ENCODE measurements at regions not wholly inside any gene's neighbourhood (a gene's known extent, or its start where the extent isn't known, plus 50 kb on each side); places are given as distances from the start of the nearest gene placed in this dataset.

DNA sequence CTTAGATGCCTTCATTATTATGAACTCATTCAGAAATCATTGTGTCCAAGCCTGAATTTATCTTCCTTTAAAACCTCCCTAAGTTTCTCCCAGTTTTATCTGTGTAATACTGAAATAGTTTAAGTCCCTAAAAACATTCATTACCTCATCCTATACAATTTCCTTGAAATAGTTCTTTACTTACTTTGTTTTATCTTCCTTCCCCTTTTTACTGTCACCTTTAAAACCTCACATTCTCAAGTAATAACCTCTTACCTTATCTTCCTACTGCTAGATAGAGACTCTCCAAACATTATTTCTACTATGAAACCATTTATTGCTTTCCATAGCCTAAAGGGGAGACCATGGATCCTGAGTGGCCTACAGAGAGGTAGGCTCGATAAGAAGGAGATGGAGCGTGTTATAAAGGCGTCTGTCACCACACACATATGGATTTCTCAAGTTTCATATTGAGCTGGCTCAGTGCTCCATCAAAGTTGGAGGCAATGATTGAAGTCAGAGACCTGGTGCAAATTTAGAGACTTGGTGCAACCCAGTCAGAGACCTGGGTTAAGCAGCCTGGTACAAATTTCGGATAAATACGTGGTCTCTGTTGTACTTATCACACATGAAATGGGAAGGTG, 140.4 kb downstream of the NFKBIZ start:
- H4K20me1 ChIP-seq (ENCODE audit: insufficient read depth), result no peaks in the 10 kb centered on the region; the same call in 1 of the 2 replicates
- DNase-seq (ENCODE audit: low read depth, low spot score) (no peak), ATAC-seq (no peak)
- BruUV-seq (replicated peaks), result no TSS peak
- H3K9ac ChIP-seq (ENCODE audit: low read length), result no peak overlapping the region
- H3K79me2 ChIP-seq (ENCODE audit: insufficient read depth, low read length), result no peaks in the 10 kb centered on the region
- H3K4me1 ChIP-seq (ENCODE audit: control insufficient read depth in 1 of 2, insufficient read depth in 2 of 2, low read length in 2 of 2), result no peaks in the 10 kb centered on the region
- ChIA-PET POLR2A (no interaction called here), RAD21 (ENCODE audit: low non-redundant PET in 1 of 2, low total read pairs in 2 of 2, uncharacterized antibody in 2 of 2, unreplicated experiment in 2 of 2) (no interaction called here), CTCF (no interaction called here)
- H2AFZ ChIP-seq (ENCODE audit: low read depth, low read length, poor library complexity, severe bottlenecking), result no peak overlapping the region
- TF ChIP-seq RAD21 (IDR thresholded peaks at IDR 0.05; ENCODE audit: low read depth), result no peak
- intact Hi-C loops (cut with micrococcal nuclease), result no loop called here
- no peaks in the 10 kb centered on the region for H3K9me2 ChIP-seq (ENCODE audit: insufficient read depth)
- no peaks in the 10 kb centered on the region for H3K9me3 ChIP-seq (ENCODE audit: control insufficient read depth in 1 of 2, insufficient read depth in 1 of 2, low read depth in 1 of 2, low read length in 2 of 2)
- no peak overlapping the region for H3K27ac ChIP-seq (ENCODE audit: low read depth, low read length)
- H3K4me2 ChIP-seq (ENCODE audit: low read length), result no peak overlapping the region
- H3K4me3 ChIP-seq (replicated peaks in 1 of 2; ENCODE audit: low read depth in 1 of 2, low read length in 2 of 2), result no peak overlapping the region
- H3K27me3 ChIP-seq (ENCODE audit: insufficient read depth, low read length), result no peaks in the 10 kb centered on the region
- H3K36me3 ChIP-seq (ENCODE audit: control insufficient read depth in 1 of 2, insufficient read depth in 2 of 2, low read length in 2 of 2), result no peaks in the 10 kb centered on the region

DNA sequence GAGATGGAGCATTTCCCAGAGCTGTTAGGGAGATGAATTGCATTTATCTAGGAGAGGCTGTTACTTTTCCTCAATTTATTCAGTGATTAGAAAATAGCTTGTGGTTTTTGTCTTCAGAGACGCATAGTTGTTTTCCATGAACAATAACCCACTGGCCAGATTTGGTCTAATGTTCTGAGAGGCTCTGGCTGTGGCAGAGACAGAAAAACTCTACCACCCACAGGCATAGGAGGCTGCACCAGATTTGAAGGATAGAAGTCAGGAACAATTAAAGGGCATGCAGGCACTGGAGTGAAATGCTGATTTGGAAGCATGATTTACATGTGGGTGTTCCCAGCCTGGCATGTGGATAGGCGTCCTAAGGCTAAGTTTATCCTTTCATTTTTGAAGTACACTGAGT, 143.5 kb downstream of the NFKBIZ start:
- ChIA-PET POLR2A (no interaction called here), CTCF (no interaction called here), RAD21 (ENCODE audit: low non-redundant PET in 1 of 2, low total read pairs in 2 of 2, uncharacterized antibody in 2 of 2, unreplicated experiment in 2 of 2) (no interaction called here)
- H4K20me1 ChIP-seq (ENCODE audit: insufficient read depth), result no peaks in the 10 kb centered on the region; the same call in 1 of the 2 replicates
- no peaks in the 10 kb centered on the region for H3K27me3 ChIP-seq (ENCODE audit: insufficient read depth, low read length)
- no peak for ATAC-seq
- H3K27ac ChIP-seq (ENCODE audit: low read depth, low read length), result no peak overlapping the region
- no peaks in the 10 kb centered on the region for H3K9me3 ChIP-seq (ENCODE audit: control insufficient read depth in 1 of 2, insufficient read depth in 1 of 2, low read depth in 1 of 2, low read length in 2 of 2)
- BruUV-seq (replicated peaks), result no TSS peak
- no peak overlapping the region for H3K9ac ChIP-seq (ENCODE audit: low read length)
- intact Hi-C loops (cut with micrococcal nuclease), result no loop called here
- no peaks in the 10 kb centered on the region for H3K4me1 ChIP-seq (ENCODE audit: control insufficient read depth in 1 of 2, insufficient read depth in 2 of 2, low read length in 2 of 2)
- no peaks in the 10 kb centered on the region for H3K9me2 ChIP-seq (ENCODE audit: insufficient read depth)
- H3K4me3 ChIP-seq (replicated peaks in 1 of 2; ENCODE audit: low read depth in 1 of 2, low read length in 2 of 2), result no peak overlapping the region
- TF ChIP-seq SP1 (IDR thresholded peaks at IDR 0.05; ENCODE audit: low read depth), result no peak
- TF ChIP-seq SRF (IDR thresholded peaks at IDR 0.05; ENCODE audit: low read depth), result no peak
- TF ChIP-seq JUND (IDR thresholded peaks at IDR 0.05), result no peak
- TF ChIP-seq EGR1 (IDR thresholded peaks at IDR 0.05; ENCODE audit: low read depth), result no peak
- H2AFZ ChIP-seq (ENCODE audit: low read depth, low read length, poor library complexity, severe bottlenecking), result no peak overlapping the region
- no peaks in the 10 kb centered on the region for H3K36me3 ChIP-seq (ENCODE audit: control insufficient read depth in 1 of 2, insufficient read depth in 2 of 2, low read length in 2 of 2)
- no peaks in the 10 kb centered on the region for H3K79me2 ChIP-seq (ENCODE audit: insufficient read depth, low read length)
- H3K4me2 ChIP-seq (ENCODE audit: low read length), result no peak overlapping the region
- DNase-seq (ENCODE audit: low read depth, low spot score), result no peak

Data from HCT116 (cell line).